ENCODE measurements at regions not wholly inside any gene's neighbourhood (a gene's known extent, or its start where the extent isn't known, plus 50 kb on each side); places are given as distances from the start of the nearest gene placed in this dataset.

DNA sequence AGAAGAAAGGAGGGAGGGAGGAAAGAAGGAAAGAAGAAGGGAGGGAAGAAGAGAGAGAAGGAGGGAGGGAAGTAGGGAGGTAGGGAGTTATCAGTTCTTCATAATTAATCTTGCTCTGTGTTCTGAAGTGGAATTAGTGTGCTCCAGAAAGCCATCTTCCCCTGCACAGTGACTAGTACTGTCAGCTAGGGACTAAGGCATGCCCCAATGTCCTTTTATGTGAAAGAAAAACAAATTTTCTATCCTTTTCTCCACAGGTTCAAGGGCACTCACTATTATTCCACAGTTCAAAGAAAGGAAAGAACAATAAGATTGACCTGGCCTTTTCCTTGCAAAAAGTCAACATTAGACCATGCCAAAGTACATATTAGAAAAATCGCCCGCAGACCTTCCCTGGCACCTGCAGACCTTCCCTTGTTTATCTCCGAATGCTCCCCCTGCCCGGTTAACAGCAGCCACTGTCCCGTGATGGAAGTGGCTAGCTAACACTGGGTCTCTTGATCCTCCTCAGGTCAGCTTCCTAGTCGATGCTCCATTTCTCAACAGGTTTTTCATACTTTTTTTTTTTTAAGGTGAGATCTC, 107.2 kb upstream of the EDEM3 start:
- TF ChIP-seq, protein P1, sequence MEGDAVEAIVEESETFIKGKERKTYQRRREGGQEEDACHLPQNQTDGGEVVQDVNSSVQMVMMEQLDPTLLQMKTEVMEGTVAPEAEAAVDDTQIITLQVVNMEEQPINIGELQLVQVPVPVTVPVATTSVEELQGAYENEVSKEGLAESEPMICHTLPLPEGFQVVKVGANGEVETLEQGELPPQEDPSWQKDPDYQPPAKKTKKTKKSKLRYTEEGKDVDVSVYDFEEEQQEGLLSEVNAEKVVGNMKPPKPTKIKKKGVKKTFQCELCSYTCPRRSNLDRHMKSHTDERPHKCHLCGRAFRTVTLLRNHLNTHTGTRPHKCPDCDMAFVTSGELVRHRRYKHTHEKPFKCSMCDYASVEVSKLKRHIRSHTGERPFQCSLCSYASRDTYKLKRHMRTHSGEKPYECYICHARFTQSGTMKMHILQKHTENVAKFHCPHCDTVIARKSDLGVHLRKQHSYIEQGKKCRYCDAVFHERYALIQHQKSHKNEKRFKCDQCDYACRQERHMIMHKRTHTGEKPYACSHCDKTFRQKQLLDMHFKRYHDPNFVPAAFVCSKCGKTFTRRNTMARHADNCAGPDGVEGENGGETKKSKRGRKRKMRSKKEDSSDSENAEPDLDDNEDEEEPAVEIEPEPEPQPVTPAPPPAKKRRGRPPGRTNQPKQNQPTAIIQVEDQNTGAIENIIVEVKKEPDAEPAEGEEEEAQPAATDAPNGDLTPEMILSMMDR (IDR thresholded peaks at IDR 0.05) = no peak
- TF ChIP-seq POLR2A (IDR thresholded peaks at IDR 0.05) = no peak

All from thyroid gland (tissue), 4 donors.